IMR-90 (cell line): ENCODE measurements at regions not wholly inside any gene's neighbourhood (a gene's known extent, or its start where the extent isn't known, plus 50 kb on each side); places are given as distances from the start of the nearest gene placed in this dataset.

Source experiments
- ATAC-seq: fragments of 200-7000 bp; cut with Tn5 transposase; 2 replicates; pipeline ENCODE4 v1.9.1; 2020; ENCODE audit warnings: low read depth, mild to moderate bottlenecking, moderate library complexity
- BruUV-seq: library from RNA; stranded (reverse); fragments of 400-500 nt; replicated peaks from 2 replicates; lab custom pipeline; 2021; lab: Mats Ljungman, UMichigan
- CTCF ChIA-PET: fragments of 300-600 bp; formaldehyde crosslinking; extraction: SDS; loops from one replicate; lab custom pipeline; 2021; ENCODE audit warnings: antibody characterized with exemption; lab: Yijun Ruan, JAX
- POLR2A ChIA-PET: fragments of 300-600 bp; sonication (Branson Sonifier 250); formaldehyde crosslinking; loops from one replicate; lab custom pipeline; 2022; ENCODE audit warnings: antibody characterized with exemption; ENCODE audit not compliant: unreplicated experiment; lab: Charles Lee
- DNase-seq: peaks from one replicate; pipeline ENCODE4 v3.0.0; 2013
- H2AFZ ChIP-seq: replicated peaks from 2 replicates; pipeline ENCODE3; 2013; ENCODE audit warnings: low read length, mild to moderate bottlenecking; ENCODE audit not compliant: poor library complexity
- H2AK5ac ChIP-seq: 2 replicates; pipeline ENCODE4 v1.6.1; 2013; ENCODE audit warnings: low read depth, low read length, inconsistent platforms
- H2AK9ac ChIP-seq: replicated peaks from 2 replicates; pipeline ENCODE3; 2013; ENCODE audit warnings: mild to moderate bottlenecking, low read depth, low read length, moderate library complexity; ENCODE audit not compliant: poor library complexity
- H2BK120ac ChIP-seq: 2 replicates; pipeline ENCODE4 v1.6.1; 2013; ENCODE audit warnings: low read depth, low read length, inconsistent platforms
- H2BK15ac ChIP-seq: 3 replicates; pipeline ENCODE4 v1.6.1; 2013; ENCODE audit warnings: low read depth, low read length, inconsistent platforms
- H2BK20ac ChIP-seq: 2 replicates; pipeline ENCODE4 v1.6.1; 2013; ENCODE audit warnings: low read depth, mild to moderate bottlenecking, inconsistent platforms, low read length, moderate library complexity
- H2BK5ac ChIP-seq: 2 replicates; pipeline ENCODE4 v1.6.1; 2013; ENCODE audit warnings: mild to moderate bottlenecking, low read depth, low read length, inconsistent platforms; ENCODE audit not compliant: poor library complexity, severe bottlenecking
- H3K14ac ChIP-seq: replicated peaks from 2 replicates; pipeline ENCODE4 v1.6.1; 2013; ENCODE audit warnings: low read depth, low read length, inconsistent platforms
- H3K18ac ChIP-seq: 2 replicates; pipeline ENCODE4 v1.6.1; 2013; ENCODE audit warnings: low read depth, low read length, control low read depth
- H3K23ac ChIP-seq: 2 replicates; pipeline ENCODE4 v1.6.1; 2013; ENCODE audit warnings: low read depth, low read length, inconsistent platforms
- H3K27ac ChIP-seq: 2 replicates; pipeline ENCODE4 v1.5.1; 2013; ENCODE audit warnings: mild to moderate bottlenecking, control low read depth, low read length; ENCODE audit not compliant: insufficient read depth
- H3K27me3 ChIP-seq: 2 replicates; pipeline ENCODE4 v1.6.1; 2013; ENCODE audit warnings: low read length; ENCODE audit not compliant: control insufficient read depth, insufficient read depth
- H3K36me3 ChIP-seq: 2 replicates; pipeline ENCODE4 v1.6.1; 2013; ENCODE audit warnings: low read length, mixed read lengths; ENCODE audit not compliant: control insufficient read depth, insufficient read depth
- H3K4ac ChIP-seq: 2 replicates; pipeline ENCODE4 v1.6.1; 2013; ENCODE audit warnings: low read depth, low read length, inconsistent platforms
- H3K4me1 ChIP-seq: 2 replicates; pipeline ENCODE4 v1.6.1; 2013; ENCODE audit warnings: low read length, mixed read lengths; ENCODE audit not compliant: control insufficient read depth, insufficient read depth
- H3K4me2 ChIP-seq: 2 replicates; pipeline ENCODE4 v1.6.1; 2013; ENCODE audit warnings: low read depth, mild to moderate bottlenecking, control low read depth, low read length, moderate library complexity
- H3K4me3 ChIP-seq: 2 replicates; pipeline ENCODE4 v1.5.1; 2013; ENCODE audit warnings: low read depth, mild to moderate bottlenecking, control low read depth, low read length, moderate library complexity; ENCODE audit not compliant: insufficient read depth
- H3K56ac ChIP-seq: 2 replicates; pipeline ENCODE4 v1.6.1; 2013; ENCODE audit warnings: low read length, inconsistent platforms; ENCODE audit not compliant: insufficient read depth; ENCODE audit errors: extremely low read depth
- H3K79me1 ChIP-seq, 2 experiments: 2 replicates each; pipeline ENCODE4 v1.6.1; 2013; ENCODE audit warnings: low read length in 2 of 2, inconsistent platforms in 1 of 2, low read depth in 1 of 2
- H3K9ac ChIP-seq: 2 replicates; pipeline ENCODE4 v1.6.1; 2013; ENCODE audit warnings: low read depth, low read length, control low read depth
- H3K9me1 ChIP-seq: 2 replicates; pipeline ENCODE4 v1.6.1; 2013; ENCODE audit warnings: low read length, inconsistent platforms; ENCODE audit not compliant: insufficient read depth
- H3K9me3 ChIP-seq: 2 replicates; pipeline ENCODE4 v1.6.1; 2013; ENCODE audit warnings: low read length; ENCODE audit not compliant: control insufficient read depth, insufficient read depth
- H4K20me1 ChIP-seq: 2 replicates; pipeline ENCODE4 v1.6.1; 2013; ENCODE audit warnings: low read length, inconsistent platforms; ENCODE audit not compliant: insufficient read depth
- H4K5ac ChIP-seq: 2 replicates; pipeline ENCODE4 v1.6.1; 2013; ENCODE audit warnings: mild to moderate bottlenecking, low read depth, low read length, control low read depth
- H4K8ac ChIP-seq, 2 experiments: 2 replicates each; pipeline ENCODE4 v1.6.1; 2013; ENCODE audit warnings: low read depth in 2 of 2, low read length in 2 of 2, control low read depth in 1 of 2, inconsistent platforms in 1 of 2
- H4K91ac ChIP-seq: 2 replicates; pipeline ENCODE4 v1.6.1; 2013; ENCODE audit warnings: low read depth, low read length, inconsistent platforms; ENCODE audit not compliant: insufficient read depth
- BHLHE40 ChIP-seq: fragments of 150-350 bp; IDR thresholded peaks from 2 replicates; pipeline ENCODE4 v1.6.1; 2016; ENCODE audit warnings: mild to moderate bottlenecking, low read depth, low read length
- CEBPB ChIP-seq: IDR thresholded peaks from 2 replicates; pipeline ENCODE4 v1.6.1; 2012; ENCODE audit warnings: low read depth, low read length, improper control_type of control experiment
- CHD1 ChIP-seq: IDR thresholded peaks from 2 replicates; pipeline ENCODE4 v1.6.1; 2012; ENCODE audit warnings: low read depth, low read length, improper control_type of control experiment
- FOS ChIP-seq: fragments of 150-350 bp; IDR thresholded peaks from 2 replicates; pipeline ENCODE4 v1.6.1; 2016; ENCODE audit warnings: low read depth, low read length
- MAFK ChIP-seq: IDR thresholded peaks from 2 replicates; pipeline ENCODE4 v1.6.1; 2012; ENCODE audit warnings: low read depth, low read length, improper control_type of control experiment
- MAZ ChIP-seq: IDR thresholded peaks from 2 replicates; pipeline ENCODE4 v1.6.1; 2012; ENCODE audit warnings: low read depth, mild to moderate bottlenecking, low read length, improper control_type of control experiment, moderate library complexity, borderline replicate concordance
- MXI1 ChIP-seq: IDR thresholded peaks from 2 replicates; pipeline ENCODE4 v1.6.1; 2012; ENCODE audit warnings: low read depth, mild to moderate bottlenecking, low read length, moderate library complexity, borderline replicate concordance
- NFE2L2 ChIP-seq: fragments of 150-350 bp; IDR thresholded peaks from 2 replicates; pipeline ENCODE4 v1.6.1; 2016; ENCODE audit warnings: low read depth, mild to moderate bottlenecking, low read length
- POLR2A ChIP-seq: IDR thresholded peaks from 2 replicates; pipeline ENCODE4 v1.6.1; 2012; ENCODE audit warnings: mild to moderate bottlenecking, low read depth, low read length
- RAD21 ChIP-seq: IDR thresholded peaks from 2 replicates; pipeline ENCODE4 v1.6.1; 2012; ENCODE audit warnings: low read length, improper control_type of control experiment
- RCOR1 ChIP-seq: IDR thresholded peaks from 2 replicates; pipeline ENCODE4 v1.6.1; 2012; ENCODE audit warnings: mild to moderate bottlenecking, low read length, improper control_type of control experiment; ENCODE audit not compliant: insufficient replicate concordance
- RFX5 ChIP-seq: IDR thresholded peaks from 2 replicates; pipeline ENCODE4 v1.8.0; 2012; ENCODE audit warnings: low read depth, mild to moderate bottlenecking, low read length, moderate library complexity
- SMC3 ChIP-seq: fragments of 150-350 bp; IDR thresholded peaks from 2 replicates; pipeline ENCODE4 v1.6.1; 2016; ENCODE audit warnings: low read depth, mild to moderate bottlenecking, antibody characterized with exemption, low read length, moderate library complexity
- WGBS, 2 experiments: methylation state at CpG; one replicate each; pipeline versions ENCODE4 v1.1.5 to v1.1.7; 2013; ENCODE audit warnings: missing lambda C conversion rate in 2 of 2; ENCODE audit not compliant: insufficient read length in 1 of 2; ENCODE audit errors: extremely low coverage in 2 of 2; 5-methylcytosine and 5-hydroxymethylcytosine counted together
- dilution Hi-C: fragments of 300-500 bp; cut with HindIII; formaldehyde crosslinking; loops from one replicate; pipeline ENCODE4 v1.14.3; 2018; ENCODE audit warnings: low sequenced_read_pairs; ENCODE audit not compliant: unreplicated experiment
- in situ Hi-C: fragments of 300-500 bp; cut with MboI; formaldehyde crosslinking; loops from 3 replicates; pipeline ENCODE4 v1.14.3; 2019; ENCODE audit warnings: low sequenced_read_pairs, inconsistent platforms, mixed read lengths
- intact Hi-C: fragments of 100-400 bp; cut with micrococcal nuclease; formaldehyde crosslinking; loops from 2 replicates; pipeline ENCODE4 v1.10.0; 2022
- TF ChIP-seq, protein P1 (sequence below): fragments of 150-350 bp; IDR thresholded peaks from 2 replicates; pipeline ENCODE4 v1.6.1; 2016; ENCODE audit warnings: low read depth, mild to moderate bottlenecking, low read length, moderate library complexity, borderline replicate concordance
- TF ChIP-seq, protein P2 (sequence below): fragments of 150-350 bp; IDR thresholded peaks from 2 replicates; pipeline ENCODE4 v1.6.1; 2017; ENCODE audit warnings: mild to moderate bottlenecking, antibody characterized with exemption, low read length, low read depth
- TF ChIP-seq, protein P3 (sequence below): conservative IDR thresholded peaks from 2 replicates; pipeline ENCODE4 v1.5.1; 2012; ENCODE audit warnings: mild to moderate bottlenecking, low read depth, low read length, improper control_type of control experiment

DNA sequence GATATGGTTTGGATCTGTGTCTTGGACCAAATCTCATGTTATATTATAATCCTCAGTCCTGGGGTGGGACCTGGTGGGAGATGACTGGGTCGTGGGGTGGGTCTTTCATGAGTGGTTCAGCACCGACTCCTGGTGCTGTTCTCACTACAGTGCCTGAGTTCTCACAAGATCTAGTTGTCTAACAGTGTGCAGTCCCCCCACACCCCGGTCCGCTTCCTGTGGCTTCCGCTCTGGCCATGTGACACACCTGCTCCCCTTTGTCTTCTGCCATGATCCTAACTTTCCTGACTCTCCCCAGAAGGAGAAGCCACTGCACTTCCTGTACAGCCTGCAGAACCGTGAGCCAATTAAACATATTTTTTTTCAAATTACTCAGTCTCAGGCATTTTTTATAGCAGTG lies 1262.2 kb downstream of the TMEM121 start:
- ChIA-PET POLR2A (no interaction called here), CTCF (no interaction called here)
- no peaks in the 10 kb centered on the region for H3K36me3 ChIP-seq
- H4K8ac ChIP-seq = no peak overlapping the region
- H2AK9ac ChIP-seq = no peak overlapping the region
- no peaks in the 10 kb centered on the region for H3K9me1 ChIP-seq
- no peak overlapping the region for H2BK15ac ChIP-seq
- intact Hi-C loops (no loop called here), in situ Hi-C loops (no loop called here), dilution Hi-C loops (no loop called here)
- H2BK5ac ChIP-seq = no peak overlapping the region
- H4K91ac ChIP-seq = no peak overlapping the region
- H3K4me3 ChIP-seq = no peak overlapping the region
- no CpG with 5 or more reads among the region's 6 CpGs for WGBS, 2 experiments
- ATAC-seq (no peak), DNase-seq (no peak)
- no peaks in the 10 kb centered on the region for H3K79me1 ChIP-seq
- no peak overlapping the region for H3K4me2 ChIP-seq
- no peak overlapping the region for H4K5ac ChIP-seq
- H3K56ac ChIP-seq = no peak overlapping the region
- no peaks in the 10 kb centered on the region for H3K27me3 ChIP-seq
- no peak for TF ChIP-seq RFX5
- no peak for TF ChIP-seq POLR2A
- no peak for TF ChIP-seq NFE2L2
- TF ChIP-seq CHD1 = no peak
- TF ChIP-seq, protein P1, sequence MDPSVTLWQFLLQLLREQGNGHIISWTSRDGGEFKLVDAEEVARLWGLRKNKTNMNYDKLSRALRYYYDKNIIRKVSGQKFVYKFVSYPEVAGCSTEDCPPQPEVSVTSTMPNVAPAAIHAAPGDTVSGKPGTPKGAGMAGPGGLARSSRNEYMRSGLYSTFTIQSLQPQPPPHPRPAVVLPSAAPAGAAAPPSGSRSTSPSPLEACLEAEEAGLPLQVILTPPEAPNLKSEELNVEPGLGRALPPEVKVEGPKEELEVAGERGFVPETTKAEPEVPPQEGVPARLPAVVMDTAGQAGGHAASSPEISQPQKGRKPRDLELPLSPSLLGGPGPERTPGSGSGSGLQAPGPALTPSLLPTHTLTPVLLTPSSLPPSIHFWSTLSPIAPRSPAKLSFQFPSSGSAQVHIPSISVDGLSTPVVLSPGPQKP = no peak
- TF ChIP-seq SMC3 = no peak
- TF ChIP-seq CEBPB = no peak
- TF ChIP-seq BHLHE40 = no peak
- TF ChIP-seq, protein P2, sequence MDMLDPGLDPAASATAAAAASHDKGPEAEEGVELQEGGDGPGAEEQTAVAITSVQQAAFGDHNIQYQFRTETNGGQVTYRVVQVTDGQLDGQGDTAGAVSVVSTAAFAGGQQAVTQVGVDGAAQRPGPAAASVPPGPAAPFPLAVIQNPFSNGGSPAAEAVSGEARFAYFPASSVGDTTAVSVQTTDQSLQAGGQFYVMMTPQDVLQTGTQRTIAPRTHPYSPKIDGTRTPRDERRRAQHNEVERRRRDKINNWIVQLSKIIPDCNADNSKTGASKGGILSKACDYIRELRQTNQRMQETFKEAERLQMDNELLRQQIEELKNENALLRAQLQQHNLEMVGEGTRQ = no peak
- TF ChIP-seq FOS = no peak
- TF ChIP-seq MAFK = no peak
- no peak for TF ChIP-seq MAZ
- TF ChIP-seq MXI1 = no peak
- TF ChIP-seq, protein P3, sequence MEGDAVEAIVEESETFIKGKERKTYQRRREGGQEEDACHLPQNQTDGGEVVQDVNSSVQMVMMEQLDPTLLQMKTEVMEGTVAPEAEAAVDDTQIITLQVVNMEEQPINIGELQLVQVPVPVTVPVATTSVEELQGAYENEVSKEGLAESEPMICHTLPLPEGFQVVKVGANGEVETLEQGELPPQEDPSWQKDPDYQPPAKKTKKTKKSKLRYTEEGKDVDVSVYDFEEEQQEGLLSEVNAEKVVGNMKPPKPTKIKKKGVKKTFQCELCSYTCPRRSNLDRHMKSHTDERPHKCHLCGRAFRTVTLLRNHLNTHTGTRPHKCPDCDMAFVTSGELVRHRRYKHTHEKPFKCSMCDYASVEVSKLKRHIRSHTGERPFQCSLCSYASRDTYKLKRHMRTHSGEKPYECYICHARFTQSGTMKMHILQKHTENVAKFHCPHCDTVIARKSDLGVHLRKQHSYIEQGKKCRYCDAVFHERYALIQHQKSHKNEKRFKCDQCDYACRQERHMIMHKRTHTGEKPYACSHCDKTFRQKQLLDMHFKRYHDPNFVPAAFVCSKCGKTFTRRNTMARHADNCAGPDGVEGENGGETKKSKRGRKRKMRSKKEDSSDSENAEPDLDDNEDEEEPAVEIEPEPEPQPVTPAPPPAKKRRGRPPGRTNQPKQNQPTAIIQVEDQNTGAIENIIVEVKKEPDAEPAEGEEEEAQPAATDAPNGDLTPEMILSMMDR = no peak
- TF ChIP-seq RAD21 = no peak
- no peak for TF ChIP-seq RCOR1
- no peak overlapping the region for H2BK20ac ChIP-seq
- H4K20me1 ChIP-seq = no peaks in the 10 kb centered on the region
- H3K14ac ChIP-seq = no peak overlapping the region
- H3K18ac ChIP-seq = no peak overlapping the region
- H3K9ac ChIP-seq = no peak overlapping the region
- no peak overlapping the region for H2AK5ac ChIP-seq
- no peak overlapping the region for H2AFZ ChIP-seq
- peaks cover 21% of the 10 kb centered on the region for H3K9me3 ChIP-seq
- no peaks in the 10 kb centered on the region for H3K4me1 ChIP-seq
- H2BK120ac ChIP-seq = no peak overlapping the region
- no TSS peak for BruUV-seq
- no peak overlapping the region for H3K27ac ChIP-seq
- H3K4ac ChIP-seq = no peak overlapping the region
- H3K23ac ChIP-seq = no peak overlapping the region
